Loucy (cell line): ENCODE measurements at regions not wholly inside any gene's neighbourhood (a gene's known extent, or its start where the extent isn't known, plus 50 kb on each side); places are given as distances from the start of the nearest gene placed in this dataset.

ENCODE experiments used
- H2AFZ ChIP-seq: fragments of 200-600 bp; sonication (generic); 2 replicates; pipeline ENCODE4 v1.6.0; 2016; ENCODE audit warnings: antibody characterized with exemption, mild to moderate bottlenecking, low read length, moderate library complexity
- H3F3A ChIP-seq: fragments of 200-600 bp; 2 replicates; pipeline ENCODE4 v1.6.0; 2016; ENCODE audit warnings: antibody characterized with exemption, low read depth, mild to moderate bottlenecking
- H3K27me3 ChIP-seq: fragments of 200-600 bp; sonication (generic); 2 replicates; pipeline ENCODE4 v1.6.1; 2014; ENCODE audit warnings: low read length, mild to moderate bottlenecking; ENCODE audit not compliant: insufficient read depth, poor library complexity, severe bottlenecking
- H3K36me3 ChIP-seq: fragments of 200-600 bp; sonication (generic); 2 replicates; pipeline ENCODE4 v1.6.1; 2016; ENCODE audit warnings: low read length; ENCODE audit not compliant: insufficient read depth
- H3K4me1 ChIP-seq: fragments of 200-600 bp; sonication (generic); 2 replicates; pipeline ENCODE4 v1.5.1; 2014; ENCODE audit warnings: low read length, mild to moderate bottlenecking; ENCODE audit not compliant: insufficient read depth, poor library complexity, severe bottlenecking
- H3K4me2 ChIP-seq: fragments of 200-600 bp; sonication (generic); 2 replicates; pipeline ENCODE4 v1.6.0; 2014; ENCODE audit warnings: antibody characterized with exemption, low read length, low read depth, mild to moderate bottlenecking; ENCODE audit not compliant: poor library complexity, severe bottlenecking
- H3K4me3 ChIP-seq: fragments of 200-600 bp; sonication (generic); 2 replicates; pipeline ENCODE4 v1.5.1; 2014; ENCODE audit warnings: low read length, mild to moderate bottlenecking, mixed read lengths; ENCODE audit not compliant: poor library complexity, severe bottlenecking
- H3K79me2 ChIP-seq: fragments of 200-600 bp; sonication (generic); 2 replicates; pipeline ENCODE4 v1.6.1; 2014; ENCODE audit warnings: low read length; ENCODE audit not compliant: insufficient read depth
- H3K9ac ChIP-seq: fragments of 200-600 bp; sonication (generic); 2 replicates; pipeline ENCODE4 v1.6.0; 2014; ENCODE audit warnings: mild to moderate bottlenecking, low read depth, low read length, moderate library complexity; ENCODE audit not compliant: poor library complexity, severe bottlenecking
- H3K9me2 ChIP-seq: fragments of 200-600 bp; sonication (generic); replicated peaks from 2 replicates; pipeline ENCODE4 v1.6.1; 2016; ENCODE audit warnings: low read depth, low read length, mixed read lengths
- H3K9me3 ChIP-seq: fragments of 200-600 bp; sonication (generic); 2 replicates; pipeline ENCODE4 v1.6.1; 2014; ENCODE audit warnings: mild to moderate bottlenecking, antibody characterized with exemption, low read length, low read depth; ENCODE audit not compliant: insufficient read depth
- H4K20me1 ChIP-seq: fragments of 200-600 bp; sonication (generic); 2 replicates; pipeline ENCODE4 v1.6.0; 2014; ENCODE audit warnings: antibody characterized with exemption, low read length, mild to moderate bottlenecking; ENCODE audit not compliant: insufficient read depth, poor library complexity, severe bottlenecking
- CTCF ChIP-seq: fragments of 200-600 bp; sonication (generic); conservative IDR thresholded peaks from 2 replicates; pipeline ENCODE4 v1.5.1; 2014; ENCODE audit warnings: mild to moderate bottlenecking, antibody characterized with exemption, low read length
- EZH2phosphoT487 ChIP-seq: fragments of 200-600 bp; IDR thresholded peaks from 2 replicates; pipeline ENCODE4 v1.6.1; 2018; ENCODE audit warnings: antibody characterized with exemption, mild to moderate bottlenecking, moderate library complexity, borderline replicate concordance

GRCh38 chr17:68753985-68754769 lies 153.0 kb upstream of the FAM20A start:
- Histone ChIP-seq H3K27me3 (no peaks in the 10 kb centered on the region), H3K79me2 (no peaks in the 10 kb centered on the region), H3K4me1 (no peaks in the 10 kb centered on the region), H3K9me3 (no peaks in the 10 kb centered on the region), H3K4me2 (no peak overlapping the region), H3F3A (no peaks in the 10 kb centered on the region), H3K9me2 (no peaks in the 10 kb centered on the region), H2AFZ (no peak overlapping the region), H4K20me1 (no peaks in the 10 kb centered on the region), H3K36me3 (no peaks in the 10 kb centered on the region), H3K4me3 (no peak overlapping the region), H3K9ac (no peak overlapping the region)
- TF ChIP-seq CTCF = no peak
- TF ChIP-seq EZH2phosphoT487 = no peak

- no peaks in the 10 kb centered on the region for H3K9me2 ChIP-seq
- no peaks in the 10 kb centered on the region for H3K36me3 ChIP-seq
- H3K27me3 ChIP-seq = no peaks in the 10 kb centered on the region
- no peaks in the 10 kb centered on the region for H3F3A ChIP-seq
- no peak overlapping the region for H3K9ac ChIP-seq
- H3K9me3 ChIP-seq = no peaks in the 10 kb centered on the region
- H4K20me1 ChIP-seq = no peaks in the 10 kb centered on the region
- no peaks in the 10 kb centered on the region for H3K4me1 ChIP-seq
- H2AFZ ChIP-seq = no peak overlapping the region
- no peak overlapping the region for H3K4me2 ChIP-seq
- TF ChIP-seq EZH2phosphoT487 (no peak), CTCF (no peak)
- H3K4me3 ChIP-seq = no peak overlapping the region
- no peaks in the 10 kb centered on the region for H3K79me2 ChIP-seq
Observed at GRCh38 chr17:68750208-68750562, 149.0 kb upstream of the FAM20A start.

- Histone ChIP-seq H3K79me2 (no peaks in the 10 kb centered on the region), H3K9me2 (no peaks in the 10 kb centered on the region), H2AFZ (no peak overlapping the region), H3K4me3 (no peak overlapping the region), H3K4me1 (no peaks in the 10 kb centered on the region), H3K36me3 (no peaks in the 10 kb centered on the region), H3K9ac (no peak overlapping the region), H3F3A (no peaks in the 10 kb centered on the region), H3K4me2 (no peak overlapping the region), H3K9me3 (no peaks in the 10 kb centered on the region; the same call in 1 of the 2 replicates), H4K20me1 (no peaks in the 10 kb centered on the region), H3K27me3 (no peaks in the 10 kb centered on the region)
- TF ChIP-seq CTCF = no peak
- no peak for TF ChIP-seq EZH2phosphoT487
Observed at GRCh38 chr17:68749349-68750207, 148.4 kb upstream of the FAM20A start.
